Esophagus (tissue), 2 donors: ENCODE measurements at regions not wholly inside any gene's neighbourhood (a gene's known extent, or its start where the extent isn't known, plus 50 kb on each side); places are given as distances from the start of the nearest gene placed in this dataset.

Source experiments
- H3K27ac ChIP-seq, 2 donors: one replicate each; pipeline ENCODE4 v1.5.1; 2013; ENCODE audit warnings: low read depth in 2 of 2, mild to moderate bottlenecking in 2 of 2, inconsistent platforms in 1 of 2, low read length in 1 of 2, moderate library complexity in 1 of 2
- H3K27me3 ChIP-seq, 2 donors: one replicate each; pipeline ENCODE4 v1.6.1; 2013; ENCODE audit warnings: low read length in 2 of 2, control low read depth in 1 of 2, mild to moderate bottlenecking in 1 of 2; ENCODE audit not compliant: insufficient read depth in 2 of 2, control insufficient read depth in 1 of 2
- H3K36me3 ChIP-seq, 2 donors: one replicate each; pipeline ENCODE4 v1.6.1; 2013; ENCODE audit warnings: low read length in 1 of 2; ENCODE audit not compliant: control insufficient read depth in 2 of 2, insufficient read depth in 2 of 2
- H3K4me1 ChIP-seq, 2 donors: one replicate each; pipeline ENCODE4 v1.6.1; 2013; ENCODE audit warnings: low read length in 1 of 2; ENCODE audit not compliant: control insufficient read depth in 2 of 2, insufficient read depth in 2 of 2
- H3K4me3 ChIP-seq, 2 donors: one replicate each; pipeline ENCODE4 v1.5.1; 2013; ENCODE audit warnings: low read length in 2 of 2, mild to moderate bottlenecking in 2 of 2, low read depth in 1 of 2, moderate library complexity in 1 of 2
- H3K9me3 ChIP-seq, 2 donors: one replicate each; pipeline ENCODE4 v1.6.1; 2013; ENCODE audit warnings: mild to moderate bottlenecking in 2 of 2, low read depth in 1 of 2, low read length in 1 of 2, moderate library complexity in 1 of 2; ENCODE audit not compliant: control insufficient read depth in 2 of 2, insufficient read depth in 1 of 2
- WGBS, 2 donors: extraction: QIAGEN DNeasy Blood & Tissue Kit; methylation state at CpG; one replicate each; pipeline ENCODE4 v1.1.7; 2013; 5-methylcytosine and 5-hydroxymethylcytosine counted together
- donor health status: healthy with polysubstance abuse.
- donor health status: Bipolar disorder and iron deficiency.

GRCh38 chr2:145267451-145267850, 747.5 kb upstream of the ZEB2 start:
- Histone ChIP-seq H3K4me1 (no peaks in the 10 kb centered on the region), H3K27me3 (no peaks in the 10 kb centered on the region), H3K4me3 (no peak overlapping the region), H3K9me3 (no peaks in the 10 kb centered on the region), H3K27ac (no peak overlapping the region), H3K36me3 (no peaks in the 10 kb centered on the region)

GRCh38 chr2:145265244-145265643, 745.3 kb upstream of the ZEB2 start:
- H3K9me3 ChIP-seq: no peaks in the 10 kb centered on the region
- WGBS, 2 donors: 91% methylated on average over 6 of the region's 6 CpGs
- no peaks in the 10 kb centered on the region for H3K4me1 ChIP-seq
- no peak overlapping the region for H3K27ac ChIP-seq
- H3K4me3 ChIP-seq: no peak overlapping the region
- no peaks in the 10 kb centered on the region for H3K27me3 ChIP-seq
- no peaks in the 10 kb centered on the region for H3K36me3 ChIP-seq

GRCh38 chr2:145260674-145261073, 740.8 kb upstream of the ZEB2 start:
- H3K9me3 ChIP-seq: no peaks in the 10 kb centered on the region
- 92% methylated on average over 2 of the region's 2 CpGs for WGBS, 2 donors
- no peaks in the 10 kb centered on the region for H3K27me3 ChIP-seq
- no peak overlapping the region for H3K4me3 ChIP-seq
- H3K4me1 ChIP-seq: no peaks in the 10 kb centered on the region
- no peaks in the 10 kb centered on the region for H3K36me3 ChIP-seq
- no peak overlapping the region for H3K27ac ChIP-seq

GRCh38 chr2:145260081-145260480, 740.2 kb upstream of the ZEB2 start:
- H3K27me3 ChIP-seq: no peaks in the 10 kb centered on the region
- H3K4me1 ChIP-seq: no peaks in the 10 kb centered on the region
- H3K36me3 ChIP-seq: no peaks in the 10 kb centered on the region
- H3K4me3 ChIP-seq: no peak overlapping the region
- H3K9me3 ChIP-seq: no peaks in the 10 kb centered on the region
- H3K27ac ChIP-seq: no peak overlapping the region

- no peaks in the 10 kb centered on the region for H3K36me3 ChIP-seq
- H3K9me3 ChIP-seq: no peaks in the 10 kb centered on the region
- WGBS, 2 donors: 80 to 83% methylated on average over 5 of the region's 5 CpGs
- no peaks in the 10 kb centered on the region for H3K4me1 ChIP-seq
- no peak overlapping the region for H3K4me3 ChIP-seq
- H3K27ac ChIP-seq: no peak overlapping the region
- no peaks in the 10 kb centered on the region for H3K27me3 ChIP-seq
Measured at GRCh38 chr2:145258903-145259579, 739.1 kb upstream of the ZEB2 start.

- no peaks in the 10 kb centered on the region for H3K36me3 ChIP-seq
- no peak overlapping the region for H3K27ac ChIP-seq
- no peaks in the 10 kb centered on the region for H3K4me1 ChIP-seq
- no peaks in the 10 kb centered on the region for H3K9me3 ChIP-seq
- H3K4me3 ChIP-seq: no peak overlapping the region
- no peaks in the 10 kb centered on the region for H3K27me3 ChIP-seq
Measured at GRCh38 chr2:145257931-145258330, 738.0 kb upstream of the ZEB2 start.

GRCh38 chr2:145256551-145256950, 736.6 kb upstream of the ZEB2 start:
- no peaks in the 10 kb centered on the region for H3K4me1 ChIP-seq
- 52 to 55% methylated on average over 1 of the region's 1 CpG for WGBS, 2 donors
- H3K9me3 ChIP-seq: no peaks in the 10 kb centered on the region
- no peak overlapping the region for H3K4me3 ChIP-seq
- H3K36me3 ChIP-seq: no peaks in the 10 kb centered on the region
- H3K27ac ChIP-seq: no peak overlapping the region
- H3K27me3 ChIP-seq: no peaks in the 10 kb centered on the region

GRCh38 chr2:145254291-145254690, 734.4 kb upstream of the ZEB2 start:
- WGBS, 2 donors: 87 to 96% methylated on average over 2 of the region's 2 CpGs
- no peak overlapping the region for H3K27ac ChIP-seq
- no peak overlapping the region for H3K4me3 ChIP-seq
- no peaks in the 10 kb centered on the region for H3K9me3 ChIP-seq
- no peaks in the 10 kb centered on the region for H3K27me3 ChIP-seq
- H3K4me1 ChIP-seq: no peaks in the 10 kb centered on the region
- no peaks in the 10 kb centered on the region for H3K36me3 ChIP-seq

GRCh38 chr2:145253492-145253891, 733.6 kb upstream of the ZEB2 start:
- Histone ChIP-seq H3K27me3 (no peaks in the 10 kb centered on the region), H3K36me3 (no peaks in the 10 kb centered on the region), H3K4me3 (no peak overlapping the region), H3K9me3 (no peaks in the 10 kb centered on the region), H3K4me1 (no peaks in the 10 kb centered on the region), H3K27ac (no peak overlapping the region)
- WGBS, 2 donors: 48 to 62% methylated on average over 1 of the region's 1 CpG

GRCh38 chr2:145245268-145245870, 725.5 kb upstream of the ZEB2 start:
- Histone ChIP-seq H3K4me3 (no peak overlapping the region), H3K36me3 (no peaks in the 10 kb centered on the region), H3K27ac (no peak overlapping the region), H3K9me3 (no peaks in the 10 kb centered on the region), H3K4me1 (no peaks in the 10 kb centered on the region), H3K27me3 (no peaks in the 10 kb centered on the region)
- 49 to 56% methylated on average over 4 of the region's 4 CpGs for WGBS, 2 donors
